Endothelial cell of umbilical vein (primary cell): ENCODE measurements at regions not wholly inside any gene's neighbourhood (a gene's known extent, or its start where the extent isn't known, plus 50 kb on each side); places are given as distances from the start of the nearest gene placed in this dataset.

ENCODE experiments used
- CTCF ChIP-seq, 2 donors: IDR thresholded peaks; 1 replicate in 1 of 2; 2 replicates in 1 of 2; pipeline ENCODE4 v1.5.1; 2011; ENCODE audit warnings: low read length in 2 of 2, mild to moderate bottlenecking in 2 of 2, moderate library complexity in 2 of 2, control low read depth in 1 of 2, inconsistent platforms in 1 of 2, low read depth in 1 of 2; ENCODE audit not compliant: insufficient read depth in 1 of 2; ENCODE audit errors: extremely low read depth in 1 of 2
- EZH2 ChIP-seq: IDR thresholded peaks from 2 replicates; pipeline ENCODE4 v1.6.1; 2012; ENCODE audit warnings: borderline replicate concordance, low read depth, mild to moderate bottlenecking, moderate library complexity, low read length, inconsistent platforms; ENCODE audit not compliant: severe bottlenecking
- JUN ChIP-seq: IDR thresholded peaks from 2 replicates; pipeline ENCODE4 v1.6.1; 2011; ENCODE audit warnings: borderline replicate concordance, low read depth; ENCODE audit not compliant: insufficient read length, insufficient read depth
- POLR2A ChIP-seq: IDR thresholded peaks from 2 replicates; pipeline ENCODE4 v1.6.1; 2012; ENCODE audit warnings: low read depth, mild to moderate bottlenecking, control low read depth, low read length

- TF ChIP-seq JUN: no peak
- no peak for TF ChIP-seq CTCF (IDR thresholded peaks at IDR 0.05; ENCODE audit: extremely low read depth in 1 of 2, insufficient read depth in 1 of 2, low read depth in 1 of 2, low read length in 2 of 2)
- no peak for TF ChIP-seq POLR2A
- no peak for TF ChIP-seq EZH2
Measured at GRCh38 chr6:91127752-91128151, 540.9 kb upstream of the MAP3K7 start.
